H1 (cell line): ENCODE measurements at regions not wholly inside any gene's neighbourhood (a gene's known extent, or its start where the extent isn't known, plus 50 kb on each side); places are given as distances from the start of the nearest gene placed in this dataset.

Experiments used
- ATF2 ChIP-seq: IDR thresholded peaks from 2 replicates; pipeline ENCODE4 v1.6.1; 2012; ENCODE audit warnings: low read length, inconsistent platforms
- MAFK ChIP-seq: IDR thresholded peaks from 2 replicates; pipeline ENCODE4 v1.6.1; 2012; ENCODE audit warnings: low read depth, mild to moderate bottlenecking, improper control_type of control experiment, low read length
- MAX ChIP-seq: IDR thresholded peaks from 2 replicates; pipeline ENCODE4 v1.6.1; 2012; ENCODE audit warnings: inconsistent platforms
- TCF12 ChIP-seq: IDR thresholded peaks from 2 replicates; pipeline ENCODE4 v1.6.1; 2011; ENCODE audit warnings: low read depth, mild to moderate bottlenecking, low read length

- no peak for TF ChIP-seq ATF2
- TF ChIP-seq MAFK, result no peak
- no peak for TF ChIP-seq TCF12
- TF ChIP-seq MAX, result no peak
- TF ChIP-seq, all 59 proteins: peak for 0
Observed at GRCh38 chr5:167263185-167263584, 1028.3 kb upstream of the WWC1 start (continued).
